Left lung (tissue), 4 donors: ENCODE measurements at regions not wholly inside any gene's neighbourhood (a gene's known extent, or its start where the extent isn't known, plus 50 kb on each side); places are given as distances from the start of the nearest gene placed in this dataset.
"Not testable (repeated sequence)": the region's sequence is repeated elsewhere in the genome, so short reads cannot be mapped to it uniquely, and the experiment has no call there.

Experiments used
- ATAC-seq: fragments of 200-7000 bp; cut with Tn5 transposase; one replicate; pipeline ENCODE4 v1.9.1; 2020; ENCODE audit warnings: moderate library complexity
- DNase-seq, 4 donors: peaks; one replicate each; pipeline ENCODE4 v3.0.0-alpha.2; 2013 to 2020
- H3K27ac ChIP-seq, 2 donors: fragments of 200-600 bp; sonication (generic) in 1 of 2; one replicate each; pipeline versions ENCODE4 v1.5.0 to v1.8.0; 2020 to 2021
- H3K27me3 ChIP-seq, 2 donors: fragments of 200-600 bp; sonication (generic) in 1 of 2; one replicate each; pipeline versions ENCODE4 v1.5.0 to v1.8.0; 2020 to 2021
- H3K36me3 ChIP-seq, 2 donors: fragments of 200-600 bp; sonication (generic) in 1 of 2; one replicate each; pipeline versions ENCODE4 v1.5.0 to v1.8.0; 2020 to 2021
- H3K4me1 ChIP-seq, 2 donors: fragments of 200-600 bp; one replicate each; pipeline ENCODE4 v1.8.0; 2021
- H3K4me3 ChIP-seq, 2 donors: fragments of 200-600 bp; sonication (generic) in 1 of 2; one replicate each; pipeline versions ENCODE4 v1.5.0 to v1.8.0; 2020 to 2021; ENCODE audit warnings: mild to moderate bottlenecking in 1 of 2
- H3K9me3 ChIP-seq, 2 donors: fragments of 200-600 bp; sonication (generic) in 1 of 2; one replicate each; pipeline versions ENCODE4 v1.5.0 to v1.8.0; 2020 to 2021
- CTCF ChIP-seq, 2 donors: fragments of 200-600 bp; sonication (generic) in 1 of 2; IDR thresholded peaks; one replicate each; pipeline versions ENCODE4 v1.5.0 to v1.8.0; 2021; ENCODE audit warnings: antibody characterized with exemption in 2 of 2
- intact Hi-C, 2 donors: fragments of 100-400 bp; cut with DNase I; formaldehyde crosslinking; loops; one replicate each; pipeline versions ENCODE4 v1.11.2 to v1.14.2; 2022
- donor health status: DM: no; HTN: yes; CAD: no.
- donor health status: DM: no; HTN: no; CAD: no.

GRCh38 chr6:140653506-140653905 lies 1279.1 kb upstream of the CITED2 start:
- no peaks in the 10 kb centered on the region for H3K36me3 ChIP-seq
- no peak overlapping the region for H3K4me3 ChIP-seq
- no peak for DNase-seq
- no peaks in the 10 kb centered on the region for H3K27me3 ChIP-seq
- no peak for ATAC-seq
- no peak for TF ChIP-seq CTCF (IDR thresholded peaks at IDR 0.05)
- no peaks in the 10 kb centered on the region for H3K4me1 ChIP-seq
- no peaks in the 10 kb centered on the region for H3K9me3 ChIP-seq
- no peak overlapping the region for H3K27ac ChIP-seq
- intact Hi-C loops, result no loop called here

- DNase-seq, H3K36me3 ChIP-seq, H3K4me1 ChIP-seq, H3K4me3 ChIP-seq, H3K27me3 ChIP-seq, H3K27ac ChIP-seq, intact Hi-C loops, ATAC-seq: not testable (repeated sequence)
- H3K9me3 ChIP-seq, result peaks cover 0 to 23% of the 10 kb centered on the region in 2 donors
Observed at GRCh38 chr6:140649502-140649901, 1275.1 kb upstream of the CITED2 start.

GRCh38 chr6:140647322-140647721 lies 1272.9 kb upstream of the CITED2 start:
- intact Hi-C loops, H3K4me1 ChIP-seq, ATAC-seq, H3K27me3 ChIP-seq, H3K27ac ChIP-seq, H3K4me3 ChIP-seq, DNase-seq, H3K36me3 ChIP-seq: not testable (repeated sequence)
- H3K9me3 ChIP-seq, result peaks cover 0 to 36% of the 10 kb centered on the region in 2 donors

- Histone ChIP-seq H3K9me3 (peaks cover 0 to 36% of the 10 kb centered on the region in 2 donors), H3K4me3 (no peak overlapping the region), H3K27ac (no peak overlapping the region), H3K4me1 (no peaks in the 10 kb centered on the region), H3K27me3 (no peaks in the 10 kb centered on the region), H3K36me3 (no peaks in the 10 kb centered on the region)
- intact Hi-C loops, result no loop called here
- no peak for TF ChIP-seq CTCF (IDR thresholded peaks at IDR 0.05)
- DNase-seq, result no peak
- ATAC-seq, result no peak
Observed at GRCh38 chr6:140644017-140644416, 1269.6 kb upstream of the CITED2 start.

- Histone ChIP-seq H3K9me3 (peaks cover 0 to 18% of the 10 kb centered on the region in 2 donors), H3K36me3 (no peaks in the 10 kb centered on the region), H3K27ac (no peak overlapping the region), H3K27me3 (no peaks in the 10 kb centered on the region), H3K4me3 (no peak overlapping the region), H3K4me1 (no peaks in the 10 kb centered on the region)
- no peak for DNase-seq
- intact Hi-C loops, result no loop called here
- ATAC-seq, result no peak
- no peak for TF ChIP-seq CTCF (IDR thresholded peaks at IDR 0.05)
Observed at GRCh38 chr6:140641412-140641811, 1267.0 kb upstream of the CITED2 start.

- Histone ChIP-seq H3K4me3 (no peak overlapping the region), H3K36me3 (no peaks in the 10 kb centered on the region), H3K4me1 (no peaks in the 10 kb centered on the region), H3K27me3 (no peaks in the 10 kb centered on the region), H3K9me3 (no peaks in the 10 kb centered on the region), H3K27ac (no peak overlapping the region)
- TF ChIP-seq CTCF (IDR thresholded peaks at IDR 0.05), result no peak
- no peak for DNase-seq
- intact Hi-C loops, result no loop called here
- no peak for ATAC-seq
Observed at GRCh38 chr6:140636908-140637402, 1262.5 kb upstream of the CITED2 start.
